OCI-LY3 (cell line): ENCODE measurements at regions not wholly inside any gene's neighbourhood (a gene's known extent, or its start where the extent isn't known, plus 50 kb on each side); places are given as distances from the start of the nearest gene placed in this dataset.

Experiments
- H2AFZ ChIP-seq: fragments of 200-600, 300-600 bp; shearing (Covaris generic); 2 replicates; pipeline ENCODE4 v1.6.0; 2014; ENCODE audit warnings: antibody characterized with exemption, low read depth, low read length
- H3K27ac ChIP-seq: fragments of 200-600, 300-600 bp; sonication (generic); 2 replicates; pipeline ENCODE4 v1.5.1; 2014; ENCODE audit warnings: mild to moderate bottlenecking, low read length, moderate library complexity, mixed read lengths
- H3K27me3 ChIP-seq: fragments of 200-600, 300-600 bp; sonication (generic); 2 replicates; pipeline ENCODE4 v1.6.1; 2014; ENCODE audit warnings: low read depth, low read length, mixed read lengths
- H3K36me3 ChIP-seq: fragments of 200-600, 300-600 bp; sonication (generic); replicated peaks from 2 replicates; pipeline ENCODE3; 2014; ENCODE audit warnings: low read depth, low read length, mixed read lengths
- H3K4me1 ChIP-seq: fragments of 300-600, 200-600 bp; sonication (generic); 2 replicates; pipeline ENCODE4 v1.6.1; 2014; ENCODE audit warnings: low read length, mixed read lengths
- H3K4me2 ChIP-seq: fragments of 200-600, 300-600 bp; sonication (generic); 2 replicates; pipeline ENCODE4 v1.6.1; 2014; ENCODE audit warnings: low read length, mixed read lengths
- H3K4me3 ChIP-seq: fragments of 300-600, 200-600 bp; sonication (generic); 2 replicates; pipeline ENCODE4 v1.5.1; 2014; ENCODE audit warnings: antibody characterized with exemption, mild to moderate bottlenecking, low read length, moderate library complexity
- H3K79me2 ChIP-seq: fragments of 300-600, 200-600 bp; shearing (Covaris generic); 2 replicates; pipeline ENCODE4 v1.6.1; 2014; ENCODE audit warnings: mild to moderate bottlenecking, low read length, mixed read lengths
- H3K9ac ChIP-seq: fragments of 300-600, 200-600 bp; shearing (Covaris generic); 2 replicates; pipeline ENCODE4 v1.6.0; 2014; ENCODE audit warnings: mild to moderate bottlenecking, low read length, moderate library complexity
- H3K9me3 ChIP-seq: fragments of 200-600, 300-600 bp; shearing (Covaris generic); 2 replicates; pipeline ENCODE4 v1.6.1; 2014; ENCODE audit warnings: low read length, mixed read lengths; ENCODE audit not compliant: insufficient read depth
- H4K20me1 ChIP-seq: fragments of 200-600, 300-600 bp; sonication (generic); 2 replicates; pipeline ENCODE4 v1.6.1; 2016; ENCODE audit warnings: low read length, mixed read lengths; ENCODE audit not compliant: insufficient read depth
- EZH2phosphoT487 ChIP-seq: fragments of 200-600 bp; shearing (Covaris generic); IDR thresholded peaks from 2 replicates; pipeline ENCODE4 v1.6.1; 2018; ENCODE audit warnings: antibody characterized with exemption, mixed run types, low read depth
- TF ChIP-seq, protein P1 (sequence below): fragments of 200-600, 300-600 bp; sonication (generic); IDR thresholded peaks from 2 replicates; pipeline ENCODE4 v1.5.1; 2014; ENCODE audit warnings: antibody characterized with exemption, low read length, low read depth

DNA sequence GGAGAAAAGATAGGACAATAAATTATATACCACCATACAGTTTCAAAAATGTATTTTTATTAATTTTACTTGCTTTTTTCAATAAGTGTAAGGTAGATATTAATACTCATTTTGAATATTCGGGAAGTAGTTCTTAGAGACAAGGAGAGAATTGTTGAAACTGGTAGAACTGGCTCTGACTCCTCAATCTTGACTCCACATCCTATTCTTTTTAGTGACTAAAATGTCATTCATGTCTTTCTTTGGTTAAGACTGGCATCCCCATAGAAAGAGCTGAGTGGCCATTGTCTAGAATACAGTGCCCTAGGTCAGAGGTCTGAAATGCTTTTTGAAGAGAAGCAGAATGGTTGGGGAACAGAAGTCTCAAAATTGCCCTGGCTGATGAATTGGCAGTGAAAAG is 177.6 kb upstream of the LRIG3 start:
- Histone ChIP-seq H2AFZ (no peak overlapping the region), H3K27me3 (no peaks in the 10 kb centered on the region), H3K27ac (no peak overlapping the region), H3K79me2 (no peaks in the 10 kb centered on the region), H4K20me1 (no peaks in the 10 kb centered on the region), H3K9ac (no peak overlapping the region), H3K4me1 (no peaks in the 10 kb centered on the region), H3K9me3 (no peaks in the 10 kb centered on the region), H3K4me3 (no peak overlapping the region), H3K36me3 (no peaks in the 10 kb centered on the region), H3K4me2 (no peak overlapping the region)
- no peak for TF ChIP-seq EZH2phosphoT487
- TF ChIP-seq, protein P1, sequence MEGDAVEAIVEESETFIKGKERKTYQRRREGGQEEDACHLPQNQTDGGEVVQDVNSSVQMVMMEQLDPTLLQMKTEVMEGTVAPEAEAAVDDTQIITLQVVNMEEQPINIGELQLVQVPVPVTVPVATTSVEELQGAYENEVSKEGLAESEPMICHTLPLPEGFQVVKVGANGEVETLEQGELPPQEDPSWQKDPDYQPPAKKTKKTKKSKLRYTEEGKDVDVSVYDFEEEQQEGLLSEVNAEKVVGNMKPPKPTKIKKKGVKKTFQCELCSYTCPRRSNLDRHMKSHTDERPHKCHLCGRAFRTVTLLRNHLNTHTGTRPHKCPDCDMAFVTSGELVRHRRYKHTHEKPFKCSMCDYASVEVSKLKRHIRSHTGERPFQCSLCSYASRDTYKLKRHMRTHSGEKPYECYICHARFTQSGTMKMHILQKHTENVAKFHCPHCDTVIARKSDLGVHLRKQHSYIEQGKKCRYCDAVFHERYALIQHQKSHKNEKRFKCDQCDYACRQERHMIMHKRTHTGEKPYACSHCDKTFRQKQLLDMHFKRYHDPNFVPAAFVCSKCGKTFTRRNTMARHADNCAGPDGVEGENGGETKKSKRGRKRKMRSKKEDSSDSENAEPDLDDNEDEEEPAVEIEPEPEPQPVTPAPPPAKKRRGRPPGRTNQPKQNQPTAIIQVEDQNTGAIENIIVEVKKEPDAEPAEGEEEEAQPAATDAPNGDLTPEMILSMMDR, result no peak

- no peaks in the 10 kb centered on the region for H3K4me1 ChIP-seq
- H3K4me2 ChIP-seq, result no peak overlapping the region
- no peaks in the 10 kb centered on the region for H3K27me3 ChIP-seq
- no peak overlapping the region for H3K9ac ChIP-seq
- H3K36me3 ChIP-seq, result no peaks in the 10 kb centered on the region
- no peaks in the 10 kb centered on the region for H3K9me3 ChIP-seq
- no peak for TF ChIP-seq EZH2phosphoT487
- TF ChIP-seq, protein P1, result no peak
- H2AFZ ChIP-seq, result no peak overlapping the region
- no peaks in the 10 kb centered on the region for H4K20me1 ChIP-seq
- no peaks in the 10 kb centered on the region for H3K79me2 ChIP-seq
- H3K4me3 ChIP-seq, result no peak overlapping the region
- no peak overlapping the region for H3K27ac ChIP-seq
Measured at GRCh38 chr12:59096246-59096645, 175.9 kb upstream of the LRIG3 start.

DNA sequence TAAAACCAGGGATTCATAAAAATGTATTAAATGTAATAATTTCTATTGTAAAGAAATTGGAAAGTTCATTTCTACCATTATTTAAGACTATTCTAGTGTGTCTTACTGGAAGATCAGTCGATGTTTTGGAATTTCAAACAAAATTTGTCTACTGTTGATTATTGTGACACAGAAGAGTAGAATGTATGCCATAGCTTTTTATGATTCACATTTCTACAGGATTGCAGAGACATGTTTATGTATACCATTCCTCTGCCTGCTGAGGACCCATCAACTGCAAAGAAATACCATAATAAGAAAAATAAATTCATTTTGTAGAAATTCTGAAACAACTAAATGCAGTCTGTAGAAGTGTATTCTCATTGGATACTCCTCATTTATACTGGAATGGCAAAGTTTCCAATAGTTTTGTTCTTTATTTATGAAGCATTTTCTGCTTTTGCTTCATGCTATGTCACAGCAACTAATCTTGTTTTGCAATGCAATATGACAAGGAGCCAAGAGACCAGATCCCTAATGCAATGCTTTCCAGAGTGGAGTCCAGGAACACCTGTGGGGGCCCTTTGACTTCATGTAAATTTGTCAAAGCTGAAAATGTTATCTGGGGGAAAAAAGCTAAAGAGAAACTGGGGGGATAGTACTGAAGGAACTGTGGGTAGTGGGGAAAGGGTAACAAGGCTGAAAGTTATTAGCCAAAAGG is 172.9 kb upstream of the LRIG3 start:
- Histone ChIP-seq H3K27me3 (no peaks in the 10 kb centered on the region), H3K9ac (no peak overlapping the region), H3K4me2 (no peak overlapping the region), H3K27ac (no peak overlapping the region), H2AFZ (no peak overlapping the region), H3K9me3 (no peaks in the 10 kb centered on the region), H3K4me3 (no peak overlapping the region), H3K4me1 (no peaks in the 10 kb centered on the region), H3K79me2 (no peaks in the 10 kb centered on the region), H4K20me1 (no peaks in the 10 kb centered on the region), H3K36me3 (no peaks in the 10 kb centered on the region)
- TF ChIP-seq EZH2phosphoT487, result no peak
- TF ChIP-seq, protein P1, result no peak

GRCh38 chr12:59088673-59089072 is 168.4 kb upstream of the LRIG3 start:
- Histone ChIP-seq H3K4me1 (no peaks in the 10 kb centered on the region), H3K79me2 (no peaks in the 10 kb centered on the region), H3K36me3 (no peaks in the 10 kb centered on the region), H3K27me3 (no peaks in the 10 kb centered on the region), H2AFZ (no peak overlapping the region), H3K4me3 (no peak overlapping the region), H4K20me1 (no peaks in the 10 kb centered on the region), H3K27ac (no peak overlapping the region), H3K4me2 (no peak overlapping the region), H3K9ac (no peak overlapping the region), H3K9me3 (no peaks in the 10 kb centered on the region)
- TF ChIP-seq, protein P1, result no peak
- no peak for TF ChIP-seq EZH2phosphoT487
